ENCODE measurements at regions not wholly inside any gene's neighbourhood (a gene's known extent, or its start where the extent isn't known, plus 50 kb on each side); places are given as distances from the start of the nearest gene placed in this dataset.

DNA sequence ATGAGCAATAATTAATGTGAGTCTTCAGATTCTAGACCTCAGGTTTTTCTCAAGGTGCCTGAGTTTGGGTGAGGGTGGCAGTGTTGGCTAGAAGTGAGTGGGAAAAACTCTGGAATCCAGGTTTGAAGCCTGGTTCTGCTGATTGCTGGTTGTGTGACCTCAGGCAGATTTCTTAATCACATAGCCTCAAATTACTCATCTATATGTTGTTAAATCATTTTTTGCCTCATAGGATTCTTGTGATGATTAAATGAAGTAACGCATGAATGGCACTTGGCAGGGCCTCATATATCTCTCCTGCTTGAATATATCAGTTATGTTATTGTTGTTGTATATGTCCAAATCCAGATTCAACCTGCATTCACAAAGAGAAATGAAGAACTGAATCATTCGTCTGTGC is 60.5 kb downstream of the NR2F2 start:
- TF ChIP-seq POLR2A (IDR thresholded peaks at IDR 0.05): no peak
- TF ChIP-seq, protein P1, sequence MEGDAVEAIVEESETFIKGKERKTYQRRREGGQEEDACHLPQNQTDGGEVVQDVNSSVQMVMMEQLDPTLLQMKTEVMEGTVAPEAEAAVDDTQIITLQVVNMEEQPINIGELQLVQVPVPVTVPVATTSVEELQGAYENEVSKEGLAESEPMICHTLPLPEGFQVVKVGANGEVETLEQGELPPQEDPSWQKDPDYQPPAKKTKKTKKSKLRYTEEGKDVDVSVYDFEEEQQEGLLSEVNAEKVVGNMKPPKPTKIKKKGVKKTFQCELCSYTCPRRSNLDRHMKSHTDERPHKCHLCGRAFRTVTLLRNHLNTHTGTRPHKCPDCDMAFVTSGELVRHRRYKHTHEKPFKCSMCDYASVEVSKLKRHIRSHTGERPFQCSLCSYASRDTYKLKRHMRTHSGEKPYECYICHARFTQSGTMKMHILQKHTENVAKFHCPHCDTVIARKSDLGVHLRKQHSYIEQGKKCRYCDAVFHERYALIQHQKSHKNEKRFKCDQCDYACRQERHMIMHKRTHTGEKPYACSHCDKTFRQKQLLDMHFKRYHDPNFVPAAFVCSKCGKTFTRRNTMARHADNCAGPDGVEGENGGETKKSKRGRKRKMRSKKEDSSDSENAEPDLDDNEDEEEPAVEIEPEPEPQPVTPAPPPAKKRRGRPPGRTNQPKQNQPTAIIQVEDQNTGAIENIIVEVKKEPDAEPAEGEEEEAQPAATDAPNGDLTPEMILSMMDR (IDR thresholded peaks at IDR 0.05): no peak
- no peak for TF ChIP-seq POLR2AphosphoS5 (IDR thresholded peaks at IDR 0.05)
- intact Hi-C loops (cut with DNase I; ENCODE audit: low total_unique reads): no loop called here
- Histone ChIP-seq H3K27ac (no peak overlapping the region), H3K27me3 (no peaks in the 10 kb centered on the region), H3K36me3 (no peaks in the 10 kb centered on the region), H3K9me3 (no peaks in the 10 kb centered on the region), H3K4me3 (no peak overlapping the region), H3K4me1 (no peaks in the 10 kb centered on the region)
- DNase-seq (ENCODE audit: low spot score in 2 of 2): no peak

DNA sequence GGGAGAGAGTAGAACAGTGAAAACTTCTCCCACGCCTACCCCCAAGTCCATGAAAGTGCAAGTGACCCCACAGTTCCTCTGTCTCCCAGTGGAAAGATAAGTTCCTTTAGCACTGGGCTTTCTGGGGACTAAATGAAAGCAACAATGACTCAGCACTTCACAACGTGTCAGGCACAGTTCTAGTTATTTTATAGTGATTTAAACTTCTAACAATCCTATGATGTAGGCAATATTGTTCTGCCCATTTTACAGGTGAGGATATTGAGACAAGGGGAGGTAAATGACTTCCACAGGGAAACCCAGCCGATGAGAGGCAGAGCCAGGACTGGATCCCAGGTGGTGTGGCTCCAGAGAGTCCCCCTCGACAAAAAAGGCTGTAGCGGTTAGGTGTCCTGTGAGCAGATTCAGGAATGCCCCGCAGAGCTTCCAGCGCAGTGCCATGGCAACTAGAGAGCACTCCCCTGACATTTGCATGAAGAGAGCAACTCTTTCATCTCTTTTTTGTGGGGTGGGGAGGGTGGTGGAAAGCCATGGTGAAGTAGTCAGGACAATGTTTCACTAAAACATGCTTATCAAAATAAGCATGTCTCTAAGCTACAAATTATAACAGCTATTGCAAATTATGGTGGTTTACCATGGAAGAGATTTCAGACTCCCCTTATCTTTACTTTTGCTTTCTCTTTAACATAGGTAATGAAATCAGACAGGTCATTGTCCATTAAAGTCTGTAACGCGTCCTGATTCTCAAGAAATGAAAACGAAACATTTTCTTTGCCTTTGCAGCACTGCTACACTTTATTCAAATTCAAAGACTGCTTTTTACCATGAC is 62.1 kb downstream of the NR2F2 start:
- Histone ChIP-seq H3K27ac (no peak overlapping the region), H3K4me3 (no peak overlapping the region), H3K4me1 (no peaks in the 10 kb centered on the region), H3K27me3 (no peaks in the 10 kb centered on the region), H3K9me3 (no peaks in the 10 kb centered on the region), H3K36me3 (no peaks in the 10 kb centered on the region)
- DNase-seq (ENCODE audit: low spot score in 2 of 2): no peak
- intact Hi-C loops (cut with DNase I; ENCODE audit: low total_unique reads): no loop called here
- TF ChIP-seq POLR2AphosphoS5 (IDR thresholded peaks at IDR 0.05) (no peak), POLR2A (IDR thresholded peaks at IDR 0.05) (no peak)
- TF ChIP-seq, protein P1 (IDR thresholded peaks at IDR 0.05): no peak

DNA sequence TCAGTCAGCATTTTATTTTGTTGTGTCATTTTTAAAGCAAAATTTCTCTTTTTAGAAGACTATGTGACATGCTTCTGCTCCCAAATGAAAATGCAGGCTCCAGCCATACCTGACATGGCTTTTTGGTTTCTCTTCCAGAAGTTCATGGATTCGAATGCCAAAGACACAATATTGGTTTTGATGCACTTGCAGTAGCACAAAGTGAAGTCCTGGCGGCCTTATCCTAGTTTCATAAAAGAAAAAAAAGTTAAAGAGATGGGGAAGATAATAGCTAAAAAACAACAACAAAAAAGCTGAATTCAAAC is 62.7 kb downstream of the NR2F2 start:
- intact Hi-C loops (cut with DNase I; ENCODE audit: low total_unique reads): no loop called here
- no peak for DNase-seq (ENCODE audit: low spot score in 2 of 2)
- no peak overlapping the region for H3K4me3 ChIP-seq
- H3K27me3 ChIP-seq: no peaks in the 10 kb centered on the region
- H3K4me1 ChIP-seq: no peaks in the 10 kb centered on the region
- TF ChIP-seq, protein P1 (IDR thresholded peaks at IDR 0.05): no peak
- no peak for TF ChIP-seq POLR2AphosphoS5 (IDR thresholded peaks at IDR 0.05)
- TF ChIP-seq POLR2A (IDR thresholded peaks at IDR 0.05): no peak
- no peaks in the 10 kb centered on the region for H3K9me3 ChIP-seq
- H3K27ac ChIP-seq: no peak overlapping the region
- H3K36me3 ChIP-seq: no peaks in the 10 kb centered on the region

DNA sequence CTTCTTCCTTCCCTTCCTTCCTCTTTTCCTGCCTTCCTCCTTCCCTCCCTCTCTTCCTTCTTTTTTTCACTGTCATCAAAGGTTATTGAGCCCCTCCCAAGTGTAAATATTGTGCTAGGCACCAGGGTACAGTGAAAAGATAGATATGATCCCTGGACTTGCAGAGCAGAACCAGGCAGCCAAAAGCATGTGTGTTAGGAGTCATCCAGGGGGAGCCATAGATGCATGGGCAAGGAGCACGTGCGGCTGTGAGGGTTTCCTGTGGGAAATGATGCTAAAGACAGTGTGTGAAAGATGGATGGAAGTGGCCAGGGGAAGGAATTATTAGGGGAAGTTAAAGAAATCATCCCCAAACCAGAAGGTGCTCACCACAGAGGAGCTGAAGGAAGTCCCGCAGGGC is 65.2 kb downstream of the NR2F2 start:
- no peak for TF ChIP-seq POLR2AphosphoS5 (IDR thresholded peaks at IDR 0.05)
- TF ChIP-seq, protein P1 (IDR thresholded peaks at IDR 0.05): no peak
- Histone ChIP-seq H3K27me3 (no peaks in the 10 kb centered on the region), H3K9me3 (no peaks in the 10 kb centered on the region), H3K4me3 (no peak overlapping the region), H3K4me1 (no peaks in the 10 kb centered on the region), H3K27ac (no peak overlapping the region), H3K36me3 (no peaks in the 10 kb centered on the region)
- no peak for DNase-seq (ENCODE audit: low spot score in 2 of 2)
- intact Hi-C loops (cut with DNase I; ENCODE audit: low total_unique reads): no loop called here

DNA sequence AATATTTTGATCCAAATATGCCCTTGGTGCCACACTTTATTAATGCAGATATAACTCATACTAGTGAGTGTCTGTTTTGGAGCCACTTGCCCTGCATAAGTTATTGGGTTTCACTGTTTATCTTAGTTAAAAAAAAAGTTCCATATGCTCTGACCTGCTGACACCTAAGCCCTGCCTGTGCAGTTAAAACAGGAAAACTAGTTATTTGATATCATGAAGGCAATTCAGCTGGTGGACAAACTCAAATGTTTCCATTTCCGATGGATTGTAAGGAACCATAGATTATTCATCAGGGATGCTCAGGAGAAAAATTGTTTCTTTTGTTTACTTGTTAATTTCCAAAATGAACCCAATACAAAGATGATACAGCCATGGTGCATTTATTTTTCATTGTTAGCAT is 68.3 kb downstream of the NR2F2 start:
- TF ChIP-seq POLR2A (IDR thresholded peaks at IDR 0.05): no peak
- TF ChIP-seq POLR2AphosphoS5 (IDR thresholded peaks at IDR 0.05): no peak
- TF ChIP-seq, protein P1 (IDR thresholded peaks at IDR 0.05): no peak
- Histone ChIP-seq H3K36me3 (no peaks in the 10 kb centered on the region), H3K4me3 (no peak overlapping the region), H3K27me3 (no peaks in the 10 kb centered on the region), H3K27ac (no peak overlapping the region), H3K4me1 (no peaks in the 10 kb centered on the region), H3K9me3 (no peaks in the 10 kb centered on the region)
- DNase-seq (ENCODE audit: low spot score in 2 of 2): no peak
- intact Hi-C loops (cut with DNase I; ENCODE audit: low total_unique reads): no loop called here

All from breast epithelium (tissue), 4 donors.